ENCODE measurements at regions not wholly inside any gene's neighbourhood (a gene's known extent, or its start where the extent isn't known, plus 50 kb on each side); places are given as distances from the start of the nearest gene placed in this dataset.

- ChIA-PET CTCF (no interaction called here), POLR2A (no interaction called here)
- TF ChIP-seq CTBP1 (IDR thresholded peaks at IDR 0.05; ENCODE audit: borderline replicate concordance): no peak
- no peak for DNase-seq (ENCODE audit: extremely low spot score)
These were observed 77.3 kb downstream of the TNFSF18 start for GRCh38 chr1:172973424-172973823.

DNA sequence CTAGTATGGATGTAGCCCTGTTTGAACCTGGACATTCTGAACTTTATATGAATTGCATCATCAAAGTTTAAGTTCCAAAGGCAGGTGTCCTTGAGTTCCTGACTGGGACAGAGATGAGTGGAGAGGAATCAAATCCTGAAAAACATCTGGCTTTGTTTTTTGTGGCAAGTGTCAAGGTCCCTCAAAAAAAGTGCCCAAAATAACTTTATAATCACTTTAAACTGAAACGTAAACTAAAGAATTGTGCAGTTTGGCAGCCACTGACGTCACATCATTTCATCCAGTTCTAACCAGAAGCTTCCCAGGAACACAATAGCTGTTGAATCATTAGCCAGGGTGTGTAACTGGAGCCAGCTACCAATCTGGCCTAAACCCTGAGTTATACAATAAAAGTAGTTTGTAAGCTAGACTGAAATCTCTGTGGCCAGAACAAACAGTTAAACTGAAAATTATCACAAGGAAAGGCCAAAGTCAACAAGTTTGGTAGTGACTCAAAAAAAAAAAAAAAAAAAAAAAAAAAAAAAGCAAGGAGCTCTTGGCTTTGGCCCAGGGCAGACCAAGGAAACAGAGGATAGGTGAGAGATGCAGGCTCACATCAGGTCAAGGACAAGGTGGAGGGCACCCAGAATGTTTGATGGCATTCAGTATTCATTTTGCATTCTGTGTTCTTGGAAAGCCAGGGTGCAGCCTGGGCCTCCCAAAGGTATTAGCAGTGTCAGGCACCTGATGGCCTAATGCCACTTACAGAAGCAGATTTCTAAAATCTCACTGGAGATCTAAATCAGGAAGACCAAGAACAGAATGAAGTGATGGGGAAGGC, 74.3 kb downstream of the TNFSF18 start:
- CTCF ChIA-PET: interaction anchor here (0.5 kb wide), 1 partner anchor 123 kb away, joined by 3 read pairs; no protein-coding TSS in a partner anchor
- POLR2A ChIA-PET: no interaction called here
- DNase-seq (ENCODE audit: extremely low spot score): no peak
- TF ChIP-seq HDGF (IDR thresholded peaks at IDR 0.05; ENCODE audit: borderline replicate concordance): no peak
- no peak for TF ChIP-seq FOXK2 (IDR thresholded peaks at IDR 0.05)

- CTCF ChIA-PET: no interaction called here
These were observed 73.3 kb downstream of the TNFSF18 start for GRCh38 chr1:172977296-172978017.

DNA sequence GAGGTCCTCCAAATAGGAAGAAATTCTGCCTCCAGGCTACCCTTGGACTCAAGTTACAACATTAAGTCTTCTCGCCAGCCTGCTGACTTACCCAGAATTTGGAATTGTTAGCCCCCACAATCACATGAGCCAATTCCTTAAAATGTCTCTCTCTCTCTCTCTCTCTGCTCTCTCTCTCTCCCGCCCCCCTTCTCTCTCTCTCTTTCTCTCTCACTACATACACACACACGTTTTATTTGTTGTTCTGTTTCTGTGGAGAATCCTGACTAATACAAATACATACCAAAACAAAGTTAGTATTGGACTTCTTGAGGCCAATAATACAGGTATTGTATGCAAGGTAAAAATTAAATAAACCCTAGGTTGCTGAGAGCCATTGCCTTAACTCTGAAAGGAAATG, 72.1 kb downstream of the TNFSF18 start:
- CTCF ChIA-PET: no interaction called here
- POLR2A ChIA-PET: no interaction called here
- DNase-seq (ENCODE audit: extremely low spot score): no peak
- no peak for TF ChIP-seq NFRKB (IDR thresholded peaks at IDR 0.05)
- TF ChIP-seq CTBP1 (IDR thresholded peaks at IDR 0.05; ENCODE audit: borderline replicate concordance): no peak
- TF ChIP-seq SUZ12 (IDR thresholded peaks at IDR 0.05): no peak
- TF ChIP-seq SP1 (IDR thresholded peaks at IDR 0.05): no peak
- TF ChIP-seq ELF4 (IDR thresholded peaks at IDR 0.05): no peak

More at GRCh38 chr1:172977296-172978017, 73.3 kb downstream of the TNFSF18 start:
- POLR2A ChIA-PET: no interaction called here
- TF ChIP-seq LEF1 (IDR thresholded peaks at IDR 0.05; ENCODE audit: borderline replicate concordance) (no peak), SUZ12 (IDR thresholded peaks at IDR 0.05) (no peak), BHLHE40 (IDR thresholded peaks at IDR 0.05; ENCODE audit: borderline replicate concordance) (no peak), ZNF384 (IDR thresholded peaks at IDR 0.05) (no peak), SP1 (IDR thresholded peaks at IDR 0.05) (no peak), TARDBP (IDR thresholded peaks at IDR 0.05) (no peak), CTBP1 (IDR thresholded peaks at IDR 0.05; ENCODE audit: borderline replicate concordance) (no peak), HDGF (IDR thresholded peaks at IDR 0.05; ENCODE audit: borderline replicate concordance) (no peak), ARNT (IDR thresholded peaks at IDR 0.05) (no peak), FOXM1 (IDR thresholded peaks at IDR 0.05; ENCODE audit: borderline replicate concordance) (no peak), FOXA1 (IDR thresholded peaks at IDR 0.05) (no peak), PKNOX1 (IDR thresholded peaks at IDR 0.05) (no peak), FOXK2 (IDR thresholded peaks at IDR 0.05) (no peak), NFRKB (IDR thresholded peaks at IDR 0.05) (no peak), ELF4 (IDR thresholded peaks at IDR 0.05) (no peak)
- no peak for DNase-seq (ENCODE audit: extremely low spot score)

- TF ChIP-seq HDGF (IDR thresholded peaks at IDR 0.05; ENCODE audit: borderline replicate concordance) (no peak), SP1 (IDR thresholded peaks at IDR 0.05) (no peak), SUZ12 (IDR thresholded peaks at IDR 0.05) (no peak), FOXA1 (IDR thresholded peaks at IDR 0.05) (no peak), PKNOX1 (IDR thresholded peaks at IDR 0.05) (no peak), NFRKB (IDR thresholded peaks at IDR 0.05) (no peak), FOXK2 (IDR thresholded peaks at IDR 0.05) (no peak), TARDBP (IDR thresholded peaks at IDR 0.05) (no peak), ZNF384 (IDR thresholded peaks at IDR 0.05) (no peak), ARNT (IDR thresholded peaks at IDR 0.05) (no peak), LEF1 (IDR thresholded peaks at IDR 0.05; ENCODE audit: borderline replicate concordance) (no peak), ELF4 (IDR thresholded peaks at IDR 0.05) (no peak), FOXM1 (IDR thresholded peaks at IDR 0.05; ENCODE audit: borderline replicate concordance) (no peak), BHLHE40 (IDR thresholded peaks at IDR 0.05; ENCODE audit: borderline replicate concordance) (no peak), L3MBTL2 (conservative IDR thresholded peaks at IDR 0.05) (no peak), CTBP1 (IDR thresholded peaks at IDR 0.05; ENCODE audit: borderline replicate concordance) (no peak)
- ChIA-PET POLR2A (no interaction called here), CTCF (no interaction called here)
- DNase-seq (ENCODE audit: extremely low spot score): no peak
These were observed 70.9 kb downstream of the TNFSF18 start for GRCh38 chr1:172979828-172980227.

- no peak for DNase-seq (ENCODE audit: extremely low spot score)
- TF ChIP-seq ELF4 (IDR thresholded peaks at IDR 0.05) (no peak), PKNOX1 (IDR thresholded peaks at IDR 0.05) (no peak), ARNT (IDR thresholded peaks at IDR 0.05) (no peak), BHLHE40 (IDR thresholded peaks at IDR 0.05; ENCODE audit: borderline replicate concordance) (no peak), SP1 (IDR thresholded peaks at IDR 0.05) (no peak), SUZ12 (IDR thresholded peaks at IDR 0.05) (no peak), HDGF (IDR thresholded peaks at IDR 0.05; ENCODE audit: borderline replicate concordance) (no peak), FOXK2 (IDR thresholded peaks at IDR 0.05) (no peak), LEF1 (IDR thresholded peaks at IDR 0.05; ENCODE audit: borderline replicate concordance) (no peak), ZNF384 (IDR thresholded peaks at IDR 0.05) (no peak), TARDBP (IDR thresholded peaks at IDR 0.05) (no peak), CTBP1 (IDR thresholded peaks at IDR 0.05; ENCODE audit: borderline replicate concordance) (no peak), FOXM1 (IDR thresholded peaks at IDR 0.05; ENCODE audit: borderline replicate concordance) (no peak), NFRKB (IDR thresholded peaks at IDR 0.05) (no peak), FOXA1 (IDR thresholded peaks at IDR 0.05) (no peak), L3MBTL2 (conservative IDR thresholded peaks at IDR 0.05) (no peak)
- ChIA-PET CTCF (no interaction called here), POLR2A (no interaction called here)
These were observed 70.3 kb downstream of the TNFSF18 start for GRCh38 chr1:172980456-172980855.

Measured in HEK293T (cell line).